ENCODE measurements at regions not wholly inside any gene's neighbourhood (a gene's known extent, or its start where the extent isn't known, plus 50 kb on each side); places are given as distances from the start of the nearest gene placed in this dataset.

GRCh38 chr7:155992538-155992937 lies 180.3 kb upstream of the SHH start:
- TF ChIP-seq CTCF (conservative IDR thresholded peaks at IDR 0.05) (no peak), ZFX (IDR thresholded peaks at IDR 0.05) (no peak)

All from C4-2B (cell line).